ENCODE measurements at regions not wholly inside any gene's neighbourhood (a gene's known extent, or its start where the extent isn't known, plus 50 kb on each side); places are given as distances from the start of the nearest gene placed in this dataset.

DNA sequence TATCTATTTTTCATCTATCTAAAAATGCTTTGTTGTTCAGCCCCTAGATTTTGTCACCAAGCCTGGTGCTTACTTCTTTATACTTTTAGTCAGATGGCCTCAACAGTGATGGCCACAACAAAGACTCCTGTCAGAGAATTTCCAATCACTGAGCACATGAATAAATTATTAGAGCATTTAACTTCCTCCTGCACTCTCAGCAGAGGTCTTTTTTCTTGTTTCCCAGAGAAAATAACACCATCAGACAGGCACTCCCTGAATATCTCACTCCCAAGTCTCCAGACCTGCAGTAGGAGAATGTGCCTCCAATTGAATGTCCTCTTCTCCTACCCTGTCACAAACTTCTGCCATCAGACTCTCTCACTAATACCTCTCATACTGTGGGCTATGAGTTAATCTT, 616.0 kb upstream of the NR5A2 start:
- DNase-seq (ENCODE audit: low spot score), result no peak
- ChIA-PET CTCF (no interaction called here), POLR2A (ENCODE audit: low non-redundant PET) (no interaction called here)
- H3K27ac ChIP-seq, result no peak overlapping the region
- TF ChIP-seq, protein P1, sequence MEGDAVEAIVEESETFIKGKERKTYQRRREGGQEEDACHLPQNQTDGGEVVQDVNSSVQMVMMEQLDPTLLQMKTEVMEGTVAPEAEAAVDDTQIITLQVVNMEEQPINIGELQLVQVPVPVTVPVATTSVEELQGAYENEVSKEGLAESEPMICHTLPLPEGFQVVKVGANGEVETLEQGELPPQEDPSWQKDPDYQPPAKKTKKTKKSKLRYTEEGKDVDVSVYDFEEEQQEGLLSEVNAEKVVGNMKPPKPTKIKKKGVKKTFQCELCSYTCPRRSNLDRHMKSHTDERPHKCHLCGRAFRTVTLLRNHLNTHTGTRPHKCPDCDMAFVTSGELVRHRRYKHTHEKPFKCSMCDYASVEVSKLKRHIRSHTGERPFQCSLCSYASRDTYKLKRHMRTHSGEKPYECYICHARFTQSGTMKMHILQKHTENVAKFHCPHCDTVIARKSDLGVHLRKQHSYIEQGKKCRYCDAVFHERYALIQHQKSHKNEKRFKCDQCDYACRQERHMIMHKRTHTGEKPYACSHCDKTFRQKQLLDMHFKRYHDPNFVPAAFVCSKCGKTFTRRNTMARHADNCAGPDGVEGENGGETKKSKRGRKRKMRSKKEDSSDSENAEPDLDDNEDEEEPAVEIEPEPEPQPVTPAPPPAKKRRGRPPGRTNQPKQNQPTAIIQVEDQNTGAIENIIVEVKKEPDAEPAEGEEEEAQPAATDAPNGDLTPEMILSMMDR (conservative IDR thresholded peaks at IDR 0.05; ENCODE audit: low read depth), result no peak

DNA sequence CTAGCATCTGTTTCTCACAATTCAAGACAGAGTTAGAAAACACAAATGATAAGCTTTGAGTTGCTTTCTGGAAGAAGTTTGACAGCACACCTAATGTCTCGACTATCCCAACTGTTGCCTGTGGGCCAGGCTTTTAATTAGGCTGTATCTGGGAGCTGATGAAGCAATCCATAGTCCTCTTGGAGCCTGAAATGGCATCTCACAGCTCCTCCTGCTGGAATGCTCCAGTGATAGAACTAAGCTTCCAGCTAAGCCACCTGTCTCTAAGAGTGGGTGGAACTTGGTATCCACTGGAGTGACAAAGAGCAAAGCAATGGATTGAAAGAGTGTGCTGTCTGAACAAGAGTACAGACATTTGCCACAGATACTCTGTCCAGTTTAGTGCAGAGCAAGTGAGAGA, 605.3 kb upstream of the NR5A2 start:
- no peak overlapping the region for H3K27ac ChIP-seq
- ChIA-PET POLR2A (ENCODE audit: low non-redundant PET) (no interaction called here), CTCF (interaction anchor here (0.7 to 1.5 kb wide), 9 partner anchors 9 to 666 kb away, joined by 3 to 8 read pairs (median 4); no protein-coding TSS in a partner anchor)
- TF ChIP-seq, protein P1 (conservative IDR thresholded peaks at IDR 0.05; ENCODE audit: low read depth), result no peak
- DNase-seq (ENCODE audit: low spot score), result peak; percentile 34

DNA sequence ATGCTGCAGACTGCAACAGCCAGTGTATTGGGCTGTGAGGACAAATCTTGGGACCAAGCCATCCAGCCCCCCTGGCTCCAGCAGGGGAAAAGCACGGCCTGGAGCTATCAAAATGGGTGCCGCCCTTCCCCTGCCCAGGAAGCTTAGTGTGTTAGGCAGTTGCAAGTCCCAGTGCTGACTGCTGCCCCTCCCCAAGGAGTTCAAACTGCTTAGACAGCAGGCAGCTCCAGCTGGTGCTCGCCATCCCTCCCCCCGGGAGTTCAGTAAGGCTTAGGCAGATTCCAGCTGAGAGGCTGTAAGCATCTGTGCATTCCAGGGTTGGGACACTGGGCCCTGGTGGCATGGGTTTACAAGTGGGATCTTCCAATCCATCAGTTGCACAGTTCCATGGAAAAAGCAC, 579.6 kb upstream of the NR5A2 start:
- TF ChIP-seq, protein P1 (conservative IDR thresholded peaks at IDR 0.05; ENCODE audit: low read depth), result no peak
- H3K27ac ChIP-seq, result no peak overlapping the region
- CTCF ChIA-PET, result interaction anchor here (0.9 kb wide), 1 partner anchor 16 kb away, joined by 3 read pairs; no protein-coding TSS in a partner anchor
- POLR2A ChIA-PET (ENCODE audit: low non-redundant PET), result no interaction called here
- no peak for DNase-seq (ENCODE audit: low spot score)

DNA sequence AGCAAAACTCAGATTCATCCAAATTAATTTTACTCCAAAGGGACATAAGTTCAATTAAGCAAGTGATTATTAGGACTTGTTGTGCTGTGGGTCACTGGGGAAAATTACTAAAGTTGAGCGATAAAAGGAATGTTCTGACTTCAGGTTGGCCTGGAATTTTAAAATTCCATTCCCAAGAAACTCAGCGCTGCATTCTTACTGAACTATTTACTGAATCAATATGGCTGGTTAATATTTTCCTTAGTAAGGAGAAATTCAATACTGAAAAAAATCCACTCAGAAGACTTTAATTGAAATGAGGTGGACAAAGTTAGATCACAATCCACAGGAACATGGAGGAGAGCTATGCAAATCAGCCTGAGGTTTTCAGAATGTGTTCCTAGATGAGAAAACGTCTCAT, 578.9 kb upstream of the NR5A2 start:
- CTCF ChIA-PET, result interaction anchor here (0.6 kb wide), 1 partner anchor 881 kb away, joined by 3 read pairs; no protein-coding TSS in a partner anchor
- no peak overlapping the region for H3K27ac ChIP-seq
- TF ChIP-seq, protein P1 (conservative IDR thresholded peaks at IDR 0.05; ENCODE audit: low read depth), result no peak
- no peak for DNase-seq (ENCODE audit: low spot score)
- POLR2A ChIA-PET (ENCODE audit: low non-redundant PET), result no interaction called here

DNA sequence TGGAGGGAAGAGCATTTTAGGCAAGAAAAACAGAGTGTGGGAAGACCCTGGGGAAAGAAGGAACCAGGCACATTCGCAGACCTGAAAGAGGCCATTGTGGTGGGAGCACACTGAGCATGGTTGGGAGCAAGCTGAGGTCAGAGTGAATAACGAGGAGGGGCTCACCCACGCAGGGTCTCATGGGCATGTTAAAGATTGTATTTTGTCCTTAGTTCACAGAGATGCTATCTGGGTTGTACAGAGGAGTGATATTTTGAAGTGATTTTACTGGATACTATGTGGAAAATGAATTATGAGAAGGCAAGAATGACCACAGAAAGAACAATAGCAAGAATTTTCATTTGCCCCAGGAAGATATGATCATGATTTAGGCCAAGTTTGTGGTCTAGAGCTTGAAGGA, 578.3 kb upstream of the NR5A2 start:
- TF ChIP-seq, protein P1 (conservative IDR thresholded peaks at IDR 0.05; ENCODE audit: low read depth), result no peak
- no peak for DNase-seq (ENCODE audit: low spot score)
- POLR2A ChIA-PET (ENCODE audit: low non-redundant PET), result no interaction called here
- CTCF ChIA-PET, result interaction anchor here (0.5 to 0.6 kb wide), 2 partner anchors 340 to 880 kb away, joined by 3 read pairs; no protein-coding TSS in a partner anchor
- no peak overlapping the region for H3K27ac ChIP-seq

DNA sequence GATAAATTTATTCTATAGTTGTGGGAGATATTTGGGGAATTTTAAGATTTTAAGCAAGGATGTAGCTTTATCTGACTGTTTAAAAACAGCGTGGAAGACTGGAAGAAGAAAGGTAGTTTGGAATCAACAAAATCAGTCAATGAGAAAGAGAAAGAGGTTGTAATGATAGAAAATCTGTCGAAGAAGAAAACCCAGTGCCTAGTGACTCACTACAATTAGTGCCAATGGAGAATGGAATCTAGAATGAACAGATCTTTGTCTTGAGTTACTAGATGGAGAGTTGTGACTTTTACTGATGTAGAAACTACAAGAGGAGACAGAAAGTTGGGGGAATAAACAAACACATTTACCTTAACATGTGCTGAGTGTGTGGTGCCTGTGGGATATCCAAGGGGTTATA, 577.8 kb upstream of the NR5A2 start:
- POLR2A ChIA-PET (ENCODE audit: low non-redundant PET), result no interaction called here
- no peak overlapping the region for H3K27ac ChIP-seq
- no peak for DNase-seq (ENCODE audit: low spot score)
- TF ChIP-seq, protein P1 (conservative IDR thresholded peaks at IDR 0.05; ENCODE audit: low read depth), result no peak
- CTCF ChIA-PET, result interaction anchor here (0.5 to 0.7 kb wide), 2 partner anchors 12 to 341 kb away, joined by 3 read pairs; no protein-coding TSS in a partner anchor
